Loucy (cell line): ENCODE measurements at regions not wholly inside any gene's neighbourhood (a gene's known extent, or its start where the extent isn't known, plus 50 kb on each side); places are given as distances from the start of the nearest gene placed in this dataset.

Experiments used
- H2AFZ ChIP-seq: fragments of 200-600 bp; sonication (generic); 2 replicates; pipeline ENCODE4 v1.6.0; 2016; ENCODE audit warnings: antibody characterized with exemption, mild to moderate bottlenecking, low read length, moderate library complexity
- H3F3A ChIP-seq: fragments of 200-600 bp; 2 replicates; pipeline ENCODE4 v1.6.0; 2016; ENCODE audit warnings: antibody characterized with exemption, low read depth, mild to moderate bottlenecking
- H3K27me3 ChIP-seq: fragments of 200-600 bp; sonication (generic); 2 replicates; pipeline ENCODE4 v1.6.1; 2014; ENCODE audit warnings: low read length, mild to moderate bottlenecking; ENCODE audit not compliant: insufficient read depth, poor library complexity, severe bottlenecking
- H3K36me3 ChIP-seq: fragments of 200-600 bp; sonication (generic); 2 replicates; pipeline ENCODE4 v1.6.1; 2016; ENCODE audit warnings: low read length; ENCODE audit not compliant: insufficient read depth
- H3K4me1 ChIP-seq: fragments of 200-600 bp; sonication (generic); 2 replicates; pipeline ENCODE4 v1.5.1; 2014; ENCODE audit warnings: low read length, mild to moderate bottlenecking; ENCODE audit not compliant: insufficient read depth, poor library complexity, severe bottlenecking
- H3K4me2 ChIP-seq: fragments of 200-600 bp; sonication (generic); 2 replicates; pipeline ENCODE4 v1.6.0; 2014; ENCODE audit warnings: antibody characterized with exemption, low read length, low read depth, mild to moderate bottlenecking; ENCODE audit not compliant: poor library complexity, severe bottlenecking
- H3K4me3 ChIP-seq: fragments of 200-600 bp; sonication (generic); 2 replicates; pipeline ENCODE4 v1.5.1; 2014; ENCODE audit warnings: low read length, mild to moderate bottlenecking, mixed read lengths; ENCODE audit not compliant: poor library complexity, severe bottlenecking
- H3K79me2 ChIP-seq: fragments of 200-600 bp; sonication (generic); 2 replicates; pipeline ENCODE4 v1.6.1; 2014; ENCODE audit warnings: low read length; ENCODE audit not compliant: insufficient read depth
- H3K9ac ChIP-seq: fragments of 200-600 bp; sonication (generic); 2 replicates; pipeline ENCODE4 v1.6.0; 2014; ENCODE audit warnings: mild to moderate bottlenecking, low read depth, low read length, moderate library complexity; ENCODE audit not compliant: poor library complexity, severe bottlenecking
- H3K9me2 ChIP-seq: fragments of 200-600 bp; sonication (generic); replicated peaks from 2 replicates; pipeline ENCODE4 v1.6.1; 2016; ENCODE audit warnings: low read depth, low read length, mixed read lengths
- H3K9me3 ChIP-seq: fragments of 200-600 bp; sonication (generic); 2 replicates; pipeline ENCODE4 v1.6.1; 2014; ENCODE audit warnings: mild to moderate bottlenecking, antibody characterized with exemption, low read length, low read depth; ENCODE audit not compliant: insufficient read depth
- H4K20me1 ChIP-seq: fragments of 200-600 bp; sonication (generic); 2 replicates; pipeline ENCODE4 v1.6.0; 2014; ENCODE audit warnings: antibody characterized with exemption, low read length, mild to moderate bottlenecking; ENCODE audit not compliant: insufficient read depth, poor library complexity, severe bottlenecking
- EZH2phosphoT487 ChIP-seq: fragments of 200-600 bp; IDR thresholded peaks from 2 replicates; pipeline ENCODE4 v1.6.1; 2018; ENCODE audit warnings: antibody characterized with exemption, mild to moderate bottlenecking, moderate library complexity, borderline replicate concordance
- TF ChIP-seq, protein P1 (sequence below): fragments of 200-600 bp; sonication (generic); conservative IDR thresholded peaks from 2 replicates; pipeline ENCODE4 v1.5.1; 2014; ENCODE audit warnings: mild to moderate bottlenecking, antibody characterized with exemption, low read length

DNA sequence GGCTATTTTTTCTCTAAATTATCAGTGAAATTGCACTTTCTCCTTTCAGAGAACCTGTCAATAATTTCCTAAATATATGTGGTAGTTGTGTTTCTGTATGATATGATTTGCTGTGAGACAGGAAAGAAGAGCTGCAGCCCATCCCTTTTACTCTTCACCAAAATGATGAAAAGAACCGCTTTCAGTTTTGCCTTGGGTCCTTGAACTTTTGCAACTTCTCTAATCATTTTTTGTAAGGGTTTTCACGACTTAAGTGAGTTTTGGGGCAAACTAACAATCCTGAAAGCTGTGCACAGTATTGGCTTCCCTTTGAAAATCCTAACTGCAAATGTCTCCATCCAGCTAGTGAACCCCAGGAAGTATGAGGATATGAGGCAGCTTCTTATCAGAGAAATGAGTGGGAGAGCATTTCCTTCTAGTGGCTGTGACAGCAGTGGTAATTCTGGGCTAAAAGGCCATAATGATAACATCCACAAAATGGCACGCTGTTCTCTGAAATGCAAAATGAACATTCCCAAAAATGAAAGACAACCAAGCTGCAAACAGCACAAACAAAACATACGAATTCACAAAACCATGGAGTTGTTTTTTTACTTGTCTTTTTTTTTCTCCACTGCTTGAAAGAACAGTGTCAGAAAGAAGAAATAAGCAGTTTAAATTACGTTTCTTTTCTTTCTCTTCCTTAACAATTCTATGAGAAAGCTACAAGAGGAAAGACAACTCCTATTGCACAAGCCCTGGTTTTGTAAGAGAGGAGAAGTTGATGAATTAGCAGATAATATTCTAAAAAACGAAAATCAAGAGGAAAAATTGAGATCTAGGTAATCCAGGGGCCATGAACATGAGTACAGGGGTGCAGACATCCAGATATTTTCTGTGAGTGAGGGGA is 1291.6 kb upstream of the ZEB2 start:
- H2AFZ ChIP-seq, result peak overlapping the region; percentile 58; the same call in 1 of the 2 replicates
- H3K4me2 ChIP-seq, result no peak overlapping the region
- no peaks in the 10 kb centered on the region for H3K36me3 ChIP-seq
- H3K4me3 ChIP-seq, result no peak overlapping the region
- TF ChIP-seq EZH2phosphoT487, result no peak
- TF ChIP-seq, protein P1, sequence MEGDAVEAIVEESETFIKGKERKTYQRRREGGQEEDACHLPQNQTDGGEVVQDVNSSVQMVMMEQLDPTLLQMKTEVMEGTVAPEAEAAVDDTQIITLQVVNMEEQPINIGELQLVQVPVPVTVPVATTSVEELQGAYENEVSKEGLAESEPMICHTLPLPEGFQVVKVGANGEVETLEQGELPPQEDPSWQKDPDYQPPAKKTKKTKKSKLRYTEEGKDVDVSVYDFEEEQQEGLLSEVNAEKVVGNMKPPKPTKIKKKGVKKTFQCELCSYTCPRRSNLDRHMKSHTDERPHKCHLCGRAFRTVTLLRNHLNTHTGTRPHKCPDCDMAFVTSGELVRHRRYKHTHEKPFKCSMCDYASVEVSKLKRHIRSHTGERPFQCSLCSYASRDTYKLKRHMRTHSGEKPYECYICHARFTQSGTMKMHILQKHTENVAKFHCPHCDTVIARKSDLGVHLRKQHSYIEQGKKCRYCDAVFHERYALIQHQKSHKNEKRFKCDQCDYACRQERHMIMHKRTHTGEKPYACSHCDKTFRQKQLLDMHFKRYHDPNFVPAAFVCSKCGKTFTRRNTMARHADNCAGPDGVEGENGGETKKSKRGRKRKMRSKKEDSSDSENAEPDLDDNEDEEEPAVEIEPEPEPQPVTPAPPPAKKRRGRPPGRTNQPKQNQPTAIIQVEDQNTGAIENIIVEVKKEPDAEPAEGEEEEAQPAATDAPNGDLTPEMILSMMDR, result no peak
- no peaks in the 10 kb centered on the region for H3K27me3 ChIP-seq
- H3K9me2 ChIP-seq, result no peaks in the 10 kb centered on the region
- no peak overlapping the region for H3K9ac ChIP-seq
- no peaks in the 10 kb centered on the region for H3K9me3 ChIP-seq
- H3K79me2 ChIP-seq, result no peaks in the 10 kb centered on the region
- H4K20me1 ChIP-seq, result no peaks in the 10 kb centered on the region
- H3F3A ChIP-seq, result no peaks in the 10 kb centered on the region
- no peaks in the 10 kb centered on the region for H3K4me1 ChIP-seq

DNA sequence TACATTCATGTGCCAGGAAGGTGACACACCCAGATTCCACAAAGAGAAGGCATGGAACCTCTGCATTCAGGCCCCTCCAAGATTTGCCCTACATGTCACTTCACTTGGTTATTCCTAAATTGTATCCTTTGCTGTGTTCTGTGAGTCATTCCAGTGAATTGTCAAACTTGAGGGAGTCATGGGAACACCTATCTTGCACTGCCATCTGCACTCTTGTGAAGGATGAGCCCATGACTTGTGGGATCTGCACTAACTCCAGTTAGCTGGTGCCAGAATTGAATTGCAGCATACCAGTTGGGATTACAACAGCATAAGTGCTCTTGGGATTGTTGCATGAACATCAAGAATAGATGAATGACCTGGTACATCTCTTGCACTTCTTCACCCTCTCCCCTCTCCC is 1288.0 kb upstream of the ZEB2 start:
- H2AFZ ChIP-seq, result no peak overlapping the region
- no peaks in the 10 kb centered on the region for H3K9me2 ChIP-seq
- H4K20me1 ChIP-seq, result no peaks in the 10 kb centered on the region
- no peaks in the 10 kb centered on the region for H3K27me3 ChIP-seq
- no peaks in the 10 kb centered on the region for H3K36me3 ChIP-seq
- H3K9me3 ChIP-seq, result no peaks in the 10 kb centered on the region
- no peaks in the 10 kb centered on the region for H3F3A ChIP-seq
- no peaks in the 10 kb centered on the region for H3K79me2 ChIP-seq
- no peak overlapping the region for H3K4me2 ChIP-seq
- TF ChIP-seq EZH2phosphoT487, result no peak
- no peak overlapping the region for H3K9ac ChIP-seq
- no peaks in the 10 kb centered on the region for H3K4me1 ChIP-seq
- H3K4me3 ChIP-seq, result no peak overlapping the region

DNA sequence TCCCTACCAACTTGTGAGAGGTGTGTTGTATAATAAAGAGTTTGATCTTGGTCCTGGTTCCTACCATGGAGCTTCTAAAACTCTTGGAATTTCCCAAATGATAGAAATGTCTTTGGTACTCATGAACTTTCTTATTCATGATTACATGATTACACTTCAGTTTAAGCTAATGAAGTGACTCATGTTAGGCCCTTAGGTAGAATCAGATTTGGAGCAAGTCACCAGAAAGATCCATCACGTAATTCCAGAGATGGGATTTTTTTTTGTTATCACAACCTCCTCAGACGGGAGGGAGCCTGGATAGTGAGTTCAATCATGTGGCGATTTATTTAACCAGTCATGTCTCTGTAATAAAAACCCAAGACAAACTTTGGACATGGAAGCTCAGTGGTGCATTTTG is 1287.6 kb upstream of the ZEB2 start:
- no peaks in the 10 kb centered on the region for H3K36me3 ChIP-seq
- TF ChIP-seq, protein P1, result no peak
- TF ChIP-seq EZH2phosphoT487, result no peak
- H3F3A ChIP-seq, result no peaks in the 10 kb centered on the region
- no peaks in the 10 kb centered on the region for H3K4me1 ChIP-seq
- H3K4me2 ChIP-seq, result no peak overlapping the region
- H3K9me2 ChIP-seq, result no peaks in the 10 kb centered on the region
- no peak overlapping the region for H3K9ac ChIP-seq
- H3K27me3 ChIP-seq, result no peaks in the 10 kb centered on the region
- H2AFZ ChIP-seq, result no peak overlapping the region
- H3K9me3 ChIP-seq, result no peaks in the 10 kb centered on the region
- no peak overlapping the region for H3K4me3 ChIP-seq
- no peaks in the 10 kb centered on the region for H3K79me2 ChIP-seq
- no peaks in the 10 kb centered on the region for H4K20me1 ChIP-seq

DNA sequence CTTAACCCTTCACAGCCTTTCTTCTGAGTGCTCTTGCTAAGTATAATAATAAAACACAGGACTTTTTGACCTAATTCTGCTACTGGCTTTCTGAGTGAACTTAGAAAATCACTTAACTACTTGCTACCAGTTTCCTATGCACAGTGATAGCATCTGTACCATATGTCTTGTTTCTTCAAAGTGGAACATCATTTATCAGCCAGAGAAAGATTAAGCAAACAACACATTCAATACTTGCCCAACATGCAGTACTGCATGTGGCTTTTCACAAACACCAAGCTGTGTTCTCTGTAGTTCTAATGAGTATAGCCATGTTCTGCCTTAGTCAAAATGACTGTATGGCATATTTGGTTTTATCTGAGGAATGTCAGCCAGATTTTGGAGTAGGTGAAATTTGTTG is 1286.6 kb upstream of the ZEB2 start:
- no peaks in the 10 kb centered on the region for H3K27me3 ChIP-seq
- H4K20me1 ChIP-seq, result no peaks in the 10 kb centered on the region
- H3K9me2 ChIP-seq, result no peaks in the 10 kb centered on the region
- no peaks in the 10 kb centered on the region for H3F3A ChIP-seq
- H3K79me2 ChIP-seq, result no peaks in the 10 kb centered on the region
- no peak overlapping the region for H3K4me3 ChIP-seq
- no peak for TF ChIP-seq EZH2phosphoT487
- TF ChIP-seq, protein P1, result no peak
- no peak overlapping the region for H3K9ac ChIP-seq
- no peaks in the 10 kb centered on the region for H3K36me3 ChIP-seq
- no peaks in the 10 kb centered on the region for H3K4me1 ChIP-seq
- H3K9me3 ChIP-seq, result no peaks in the 10 kb centered on the region
- no peak overlapping the region for H2AFZ ChIP-seq
- H3K4me2 ChIP-seq, result no peak overlapping the region
